ENCODE measurements at regions not wholly inside any gene's neighbourhood (a gene's known extent, or its start where the extent isn't known, plus 50 kb on each side); places are given as distances from the start of the nearest gene placed in this dataset.

GRCh38 chr9:80811003-80811402 is 878.3 kb downstream of the TLE1 start:
- peaks cover 0 to 8% of the 10 kb centered on the region in 2 experiments for H3K9me3 ChIP-seq (ENCODE audit: control insufficient read depth in 1 of 2, insufficient read depth in 1 of 2, low read length in 2 of 2)
- no peak for TF ChIP-seq CTCF (IDR thresholded peaks at IDR 0.05)
- no peaks in the 10 kb centered on the region for H3K4me1 ChIP-seq (ENCODE audit: insufficient read depth, low read length)
- H3K36me3 ChIP-seq (ENCODE audit: insufficient read depth, low read length), result no peaks in the 10 kb centered on the region
- DNase-seq, result no peak
- ATAC-seq (ENCODE audit: poor library complexity), result no peak
- H3K36me3 Mint-ChIP-seq (ENCODE audit: low read depth), result no peaks in the 10 kb centered on the region
- no peak overlapping the region for H3K27ac Mint-ChIP-seq
- no peak overlapping the region for H3K27ac ChIP-seq (ENCODE audit: low read depth in 1 of 2, low read length in 2 of 2)
- ChIA-PET POLR2A (no interaction called here), CTCF (no interaction called here)
- no peaks in the 10 kb centered on the region for H3K9me3 Mint-ChIP-seq
- intact Hi-C loops (cut with DNase I, micrococcal nuclease), result no loop called here
- H3K4me3 ChIP-seq (ENCODE audit: low read length), result no peak overlapping the region
- no peaks in the 10 kb centered on the region for H3K27me3 ChIP-seq (ENCODE audit: control insufficient read depth in 1 of 2, insufficient read depth in 2 of 2, low read length in 2 of 2)
- H3K4me3 Mint-ChIP-seq, result no peak overlapping the region
- no peaks in the 10 kb centered on the region for H3K27me3 Mint-ChIP-seq
- no peaks in the 10 kb centered on the region for H3K4me1 Mint-ChIP-seq (ENCODE audit: low read depth)

GRCh38 chr9:80806671-80807070 is 882.7 kb downstream of the TLE1 start:
- H3K9me3 Mint-ChIP-seq, result peaks cover 3% of the 10 kb centered on the region
- DNase-seq, result no peak
- no peak overlapping the region for H3K4me3 Mint-ChIP-seq
- ChIA-PET CTCF (no interaction called here), POLR2A (no interaction called here)
- no peaks in the 10 kb centered on the region for H3K27me3 ChIP-seq (ENCODE audit: control insufficient read depth in 1 of 2, insufficient read depth in 2 of 2, low read length in 2 of 2)
- ATAC-seq (ENCODE audit: poor library complexity), result no peak
- no peaks in the 10 kb centered on the region for H3K27me3 Mint-ChIP-seq
- peaks cover 0 to 8% of the 10 kb centered on the region in 2 experiments for H3K9me3 ChIP-seq (ENCODE audit: control insufficient read depth in 1 of 2, insufficient read depth in 1 of 2, low read length in 2 of 2)
- no peaks in the 10 kb centered on the region for H3K36me3 ChIP-seq (ENCODE audit: insufficient read depth, low read length)
- no peak for TF ChIP-seq CTCF (IDR thresholded peaks at IDR 0.05)
- H3K27ac ChIP-seq (ENCODE audit: low read depth in 1 of 2, low read length in 2 of 2), result no peak overlapping the region
- H3K4me1 ChIP-seq (ENCODE audit: insufficient read depth, low read length), result no peaks in the 10 kb centered on the region
- intact Hi-C loops (cut with DNase I, micrococcal nuclease), result no loop called here
- H3K4me3 ChIP-seq (ENCODE audit: low read length), result no peak overlapping the region
- H3K4me1 Mint-ChIP-seq (ENCODE audit: low read depth), result no peaks in the 10 kb centered on the region
- H3K36me3 Mint-ChIP-seq (ENCODE audit: low read depth), result no peaks in the 10 kb centered on the region
- no peak overlapping the region for H3K27ac Mint-ChIP-seq

- ATAC-seq (ENCODE audit: poor library complexity) (no peak), DNase-seq (no peak)
- H3K36me3 Mint-ChIP-seq (ENCODE audit: low read depth), result no peaks in the 10 kb centered on the region
- H3K27me3 ChIP-seq (ENCODE audit: control insufficient read depth in 1 of 2, insufficient read depth in 2 of 2, low read length in 2 of 2), result no peaks in the 10 kb centered on the region
- TF ChIP-seq CTCF (IDR thresholded peaks at IDR 0.05), result no peak
- no peaks in the 10 kb centered on the region for H3K36me3 ChIP-seq (ENCODE audit: insufficient read depth, low read length)
- H3K4me3 Mint-ChIP-seq, result no peak overlapping the region
- H3K9me3 ChIP-seq (ENCODE audit: control insufficient read depth in 1 of 2, insufficient read depth in 1 of 2, low read length in 2 of 2), result peaks cover 0 to 8% of the 10 kb centered on the region in 2 experiments
- no peak overlapping the region for H3K27ac ChIP-seq (ENCODE audit: low read depth in 1 of 2, low read length in 2 of 2)
- no peaks in the 10 kb centered on the region for H3K4me1 Mint-ChIP-seq (ENCODE audit: low read depth)
- intact Hi-C loops (cut with DNase I, micrococcal nuclease), result no loop called here
- H3K27me3 Mint-ChIP-seq, result no peaks in the 10 kb centered on the region
- H3K27ac Mint-ChIP-seq, result no peak overlapping the region
- ChIA-PET CTCF (no interaction called here), POLR2A (no interaction called here)
- H3K9me3 Mint-ChIP-seq, result peaks cover 9% of the 10 kb centered on the region
- no peaks in the 10 kb centered on the region for H3K4me1 ChIP-seq (ENCODE audit: insufficient read depth, low read length)
- no peak overlapping the region for H3K4me3 ChIP-seq (ENCODE audit: low read length)
Measured at GRCh38 chr9:80804873-80805272, 884.5 kb downstream of the TLE1 start.

All from CD4-positive, alpha-beta T cell (primary cell).